SK-N-SH (cell line): ENCODE measurements at regions not wholly inside any gene's neighbourhood (a gene's known extent, or its start where the extent isn't known, plus 50 kb on each side); places are given as distances from the start of the nearest gene placed in this dataset.

Experiments
- CTCF ChIA-PET: fragments of 300-600, 350-600 bp; formaldehyde crosslinking; extraction: SDS; loops from one replicate; lab custom pipeline; 2021; lab: Yijun Ruan, JAX
- POLR2A ChIA-PET: fragments of 350-600 bp; sonication (Branson Sonifier 250); formaldehyde crosslinking; extraction: SDS; loops from one replicate; lab custom pipeline; 2020; ENCODE audit warnings: antibody characterized with exemption, inconsistent platforms; lab: Yijun Ruan, JAX
- DNase-seq: peaks from one replicate; pipeline ENCODE4 v3.0.0; 2012
- H2AFZ ChIP-seq: fragments of 200-600 bp; sonication (generic); 2 replicates; pipeline ENCODE4 v1.8.1; 2016; ENCODE audit warnings: antibody characterized with exemption, mild to moderate bottlenecking, low read depth
- H3F3A ChIP-seq: fragments of 200-600 bp; sonication (generic); replicated peaks from 2 replicates; pipeline ENCODE3; 2016; ENCODE audit warnings: antibody characterized with exemption, mild to moderate bottlenecking; ENCODE audit not compliant: insufficient read depth
- H3K27ac ChIP-seq, 2 experiments: fragments of 200-500 bp in 1 of 2; fragments of 200-600 bp in 1 of 2; sonication (Bioruptor generic) in 1 of 2; sonication (generic), shearing (Covaris generic) in 1 of 2; 2 replicates each; pipeline versions ENCODE4 v1.5.1 to v1.6.1; 2014 to 2016; ENCODE audit warnings: low read depth in 2 of 2, inconsistent platforms in 1 of 2, low read length in 1 of 2, mild to moderate bottlenecking in 1 of 2, mixed read lengths in 1 of 2
- H3K27me3 ChIP-seq: fragments of 200-600 bp; sonication (generic), shearing (Covaris generic); 2 replicates; pipeline ENCODE4 v1.6.1; 2016; ENCODE audit warnings: mixed run types; ENCODE audit not compliant: insufficient read depth
- H3K36me3 ChIP-seq, 2 experiments: fragments of 200-500 bp in 1 of 2; fragments of 200-600 bp in 1 of 2; sonication (Bioruptor generic) in 1 of 2; sonication (generic) in 1 of 2; replicated peaks in 1 of 2; 2 replicates each; pipeline versions ENCODE3 to v1.5.1; 2014 to 2016; ENCODE audit warnings: low read length in 1 of 2, mild to moderate bottlenecking in 1 of 2; ENCODE audit not compliant: insufficient read depth in 2 of 2, control insufficient read depth in 1 of 2
- H3K4me1 ChIP-seq, 2 experiments: fragments of 200-500 bp in 1 of 2; fragments of 200-600 bp in 1 of 2; sonication (Bioruptor generic) in 1 of 2; sonication (generic), shearing (Covaris generic) in 1 of 2; 2 replicates each; pipeline versions ENCODE4 v1.5.1 to v1.6.1; 2014 to 2016; ENCODE audit warnings: low read depth in 1 of 2, low read length in 1 of 2, mixed run types in 1 of 2; ENCODE audit not compliant: insufficient read depth in 2 of 2, control insufficient read depth in 1 of 2
- H3K4me2 ChIP-seq: fragments of 200-600 bp; sonication (generic), shearing (Covaris generic); 2 replicates; pipeline ENCODE4 v1.6.1; 2017; ENCODE audit warnings: mixed run types
- H3K4me3 ChIP-seq, 2 experiments: fragments of 200-500 bp in 1 of 2; fragments of 200-600 bp in 1 of 2; sonication (Bioruptor generic) in 1 of 2; sonication (generic), shearing (Covaris generic) in 1 of 2; 2 replicates each; pipeline versions ENCODE4 v1.5.1 to v1.8.1; 2014 to 2016; ENCODE audit warnings: low read depth in 2 of 2, inconsistent platforms in 1 of 2, low read length in 1 of 2, mild to moderate bottlenecking in 1 of 2, mixed read lengths in 1 of 2, moderate library complexity in 1 of 2
- H3K79me2 ChIP-seq: fragments of 200-600 bp; sonication (generic); 2 replicates; pipeline ENCODE4 v1.8.1; 2017; ENCODE audit warnings: mild to moderate bottlenecking; ENCODE audit not compliant: insufficient read depth
- H3K9ac ChIP-seq: fragments of 200-600 bp; sonication (generic); 2 replicates; pipeline ENCODE4 v1.6.1; 2017; ENCODE audit warnings: mixed run types
- H3K9me2 ChIP-seq: fragments of 200-600 bp; sonication (generic); 2 replicates; pipeline ENCODE4 v1.6.1; 2017; ENCODE audit warnings: mixed run types
- H3K9me3 ChIP-seq: fragments of 200-600 bp; sonication (generic); 2 replicates; pipeline ENCODE4 v1.6.1; 2017; ENCODE audit warnings: mixed run types, mild to moderate bottlenecking, moderate library complexity
- H4K20me1 ChIP-seq: fragments of 200-600 bp; sonication (generic); 2 replicates; pipeline ENCODE4 v1.6.1; 2017; ENCODE audit warnings: mild to moderate bottlenecking, mixed run types; ENCODE audit not compliant: insufficient read depth
- CHD2 ChIP-seq: fragments of 150-350 bp; IDR thresholded peaks from 2 replicates; pipeline ENCODE4 v1.6.1; 2018; ENCODE audit warnings: low read length; ENCODE audit not compliant: partially characterized antibody
- EP300 ChIP-seq, 2 experiments: IDR thresholded peaks; 2 replicates each; pipeline versions ENCODE4 v1.4.0 to v1.6.1; 2012; ENCODE audit warnings: borderline replicate concordance in 1 of 2, low read depth in 1 of 2, low read length in 1 of 2
- FOSL2 ChIP-seq: IDR thresholded peaks from 2 replicates; pipeline ENCODE4 v1.4.0; 2012; ENCODE audit warnings: low read depth, mild to moderate bottlenecking, moderate library complexity, borderline replicate concordance
- FOXM1 ChIP-seq: IDR thresholded peaks from 2 replicates; pipeline ENCODE4 v1.4.0; 2012; ENCODE audit warnings: low read depth, mild to moderate bottlenecking
- GATA2 ChIP-seq: sonication (generic); formaldehyde crosslinking; IDR thresholded peaks from 2 replicates; pipeline ENCODE4 v1.5.0; 2020; ENCODE audit warnings: mild to moderate bottlenecking, missing genetic modification reagents
- MEF2A ChIP-seq: IDR thresholded peaks from 2 replicates; pipeline ENCODE4 v1.4.0; 2012; ENCODE audit warnings: low read depth, borderline replicate concordance
- RCOR1 ChIP-seq: fragments of 150-350 bp; IDR thresholded peaks from 2 replicates; pipeline ENCODE4 v1.6.1; 2017; ENCODE audit warnings: antibody characterized with exemption, low read length
- SIN3A ChIP-seq: IDR thresholded peaks from 2 replicates; pipeline ENCODE4 v1.6.1; 2012; ENCODE audit warnings: low read depth, mild to moderate bottlenecking, low read length, moderate library complexity, borderline replicate concordance
- SMC3 ChIP-seq: IDR thresholded peaks from 2 replicates; pipeline ENCODE4 v1.6.1; 2012; ENCODE audit warnings: low read depth, low read length, improper control_type of control experiment
- TAF1 ChIP-seq: IDR thresholded peaks from 2 replicates; pipeline ENCODE4 v1.6.1; 2012; ENCODE audit warnings: low read depth, mild to moderate bottlenecking, low read length, moderate library complexity, borderline replicate concordance
- TEAD4 ChIP-seq: IDR thresholded peaks from 2 replicates; pipeline ENCODE4 v1.4.0; 2012; ENCODE audit warnings: mild to moderate bottlenecking, borderline replicate concordance; ENCODE audit not compliant: insufficient read depth
- YY1 ChIP-seq: IDR thresholded peaks from 2 replicates; pipeline ENCODE4 v1.4.0; 2012; ENCODE audit warnings: low read depth, mild to moderate bottlenecking
- WGBS: methylation state at CpG from one replicate; pipeline ENCODE4 v1.1.6; 2017; ENCODE audit warnings: low lambda C conversion rate; 5-methylcytosine and 5-hydroxymethylcytosine counted together
- TF ChIP-seq, protein P1 (sequence below): IDR thresholded peaks from 2 replicates; pipeline ENCODE4 v1.4.0; 2012; ENCODE audit warnings: low read depth
- TF ChIP-seq, protein P2 (sequence below): IDR thresholded peaks from 2 replicates; pipeline ENCODE4 v1.4.0; 2012; ENCODE audit warnings: low read depth, borderline replicate concordance
- TF ChIP-seq, protein P3 (sequence below): fragments of 150-350 bp; IDR thresholded peaks from 2 replicates; pipeline ENCODE4 v1.6.1; 2016; ENCODE audit warnings: mild to moderate bottlenecking, low read depth, low read length

DNA sequence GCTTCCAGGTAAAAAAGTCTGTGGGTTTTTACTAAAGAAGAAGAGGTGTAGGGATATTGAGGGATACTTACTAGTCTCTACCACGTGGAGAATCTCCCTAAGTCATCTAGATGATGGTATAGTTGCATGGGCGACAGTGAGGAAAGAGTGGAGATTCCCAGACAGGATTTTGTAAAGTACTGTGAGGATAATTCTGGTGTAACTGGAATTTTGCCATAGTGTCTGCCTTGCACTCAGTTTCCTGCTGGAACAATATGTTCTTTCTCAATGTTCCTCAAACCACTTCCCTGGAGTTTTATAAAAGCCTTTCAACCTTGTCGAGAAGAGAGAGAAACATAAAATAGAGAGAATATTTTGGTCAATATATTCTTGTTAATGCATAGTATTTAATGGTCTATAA is 95.1 kb upstream of the WLS start:
- no peaks in the 10 kb centered on the region for H3K36me3 ChIP-seq

DNA sequence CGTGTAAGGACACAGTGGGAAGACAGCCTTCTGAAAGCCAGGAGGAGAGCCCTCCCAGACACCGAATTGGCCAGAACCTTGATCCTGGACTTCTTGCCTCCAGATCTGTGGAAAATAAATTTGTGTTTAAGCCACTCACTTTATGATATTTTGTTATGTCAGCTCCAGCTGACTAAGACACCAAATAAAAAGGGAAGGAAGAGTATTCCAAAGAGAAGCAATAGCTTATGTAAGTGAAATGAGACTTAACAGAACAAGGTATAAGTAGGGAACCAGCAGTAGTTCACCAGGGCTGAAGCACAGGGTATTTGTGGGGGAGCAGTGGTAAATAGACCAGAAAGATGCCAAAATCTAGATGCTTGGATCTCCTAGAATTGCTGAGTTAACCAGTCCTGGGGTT is 94.2 kb upstream of the WLS start:
- POLR2A ChIA-PET = no interaction called here
- Histone ChIP-seq H3K9ac (no peak overlapping the region), H3K4me3 (no peak overlapping the region), H3K79me2 (no peaks in the 10 kb centered on the region), H3K9me3 (no peaks in the 10 kb centered on the region), H4K20me1 (no peaks in the 10 kb centered on the region), H3K27ac (no peak overlapping the region), H3K4me1 (peaks cover 8 to 10% of the 10 kb centered on the region in 2 experiments; a peak in 2 of 4 replicates), H3K27me3 (no peaks in the 10 kb centered on the region), H3K9me2 (no peaks in the 10 kb centered on the region), H3F3A (peaks cover 3% of the 10 kb centered on the region), H3K36me3 (no peaks in the 10 kb centered on the region), H2AFZ (no peak overlapping the region), H3K4me2 (no peak overlapping the region)
- 87% methylated on average over 2 of the region's 2 CpGs for WGBS
- DNase-seq = no peak
- TF ChIP-seq TEAD4 (no peak), MEF2A (no peak), FOSL2 (no peak)
- TF ChIP-seq, protein P1, sequence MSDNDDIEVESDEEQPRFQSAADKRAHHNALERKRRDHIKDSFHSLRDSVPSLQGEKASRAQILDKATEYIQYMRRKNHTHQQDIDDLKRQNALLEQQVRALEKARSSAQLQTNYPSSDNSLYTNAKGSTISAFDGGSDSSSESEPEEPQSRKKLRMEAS = no peak
- CTCF ChIA-PET = interaction anchor here (1.4 to 3.1 kb wide), 2 partner anchors 19 to 207 kb away, joined by 3 to 11 read pairs; no protein-coding TSS in a partner anchor

More for the DNA sequence above, 95.1 kb upstream of the WLS start:
- Histone ChIP-seq H2AFZ (no peak overlapping the region), H3K9me3 (no peaks in the 10 kb centered on the region), H3K4me1 (peaks cover 10% of the 10 kb centered on the region in 2 experiments; a peak in 2 of 4 replicates), H3K4me2 (no peak overlapping the region), H4K20me1 (no peaks in the 10 kb centered on the region), H3K79me2 (no peaks in the 10 kb centered on the region), H3K27ac (no peak overlapping the region), H3K9me2 (no peaks in the 10 kb centered on the region), H3K9ac (no peak overlapping the region), H3K27me3 (no peaks in the 10 kb centered on the region), H3K4me3 (no peak overlapping the region), H3F3A (peaks cover 4% of the 10 kb centered on the region)
- DNase-seq = no peak
- ChIA-PET POLR2A (no interaction called here), CTCF (interaction anchor here (1.4 to 3.1 kb wide), 2 partner anchors 18 to 208 kb away, joined by 3 to 11 read pairs; no protein-coding TSS in a partner anchor)
- no peak for TF ChIP-seq MEF2A
- TF ChIP-seq FOSL2 = no peak
- no peak for TF ChIP-seq GATA2 (CRISPR knock-in tag)
- TF ChIP-seq FOXM1 = no peak
- TF ChIP-seq SIN3A = no peak
- TF ChIP-seq CHD2 = no peak
- TF ChIP-seq RCOR1 = no peak
- TF ChIP-seq TAF1 = no peak
- no peak for TF ChIP-seq YY1
- TF ChIP-seq EP300 (IDR thresholded peaks at IDR 0.05; ENCODE audit: borderline replicate concordance in 1 of 2, low read depth in 1 of 2, low read length in 1 of 2) = no peak
- no peak for TF ChIP-seq TEAD4
- TF ChIP-seq, protein P2, sequence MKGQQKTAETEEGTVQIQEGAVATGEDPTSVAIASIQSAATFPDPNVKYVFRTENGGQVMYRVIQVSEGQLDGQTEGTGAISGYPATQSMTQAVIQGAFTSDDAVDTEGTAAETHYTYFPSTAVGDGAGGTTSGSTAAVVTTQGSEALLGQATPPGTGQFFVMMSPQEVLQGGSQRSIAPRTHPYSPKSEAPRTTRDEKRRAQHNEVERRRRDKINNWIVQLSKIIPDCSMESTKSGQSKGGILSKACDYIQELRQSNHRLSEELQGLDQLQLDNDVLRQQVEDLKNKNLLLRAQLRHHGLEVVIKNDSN = no peak
- no peak for TF ChIP-seq SMC3
- TF ChIP-seq, protein P3, sequence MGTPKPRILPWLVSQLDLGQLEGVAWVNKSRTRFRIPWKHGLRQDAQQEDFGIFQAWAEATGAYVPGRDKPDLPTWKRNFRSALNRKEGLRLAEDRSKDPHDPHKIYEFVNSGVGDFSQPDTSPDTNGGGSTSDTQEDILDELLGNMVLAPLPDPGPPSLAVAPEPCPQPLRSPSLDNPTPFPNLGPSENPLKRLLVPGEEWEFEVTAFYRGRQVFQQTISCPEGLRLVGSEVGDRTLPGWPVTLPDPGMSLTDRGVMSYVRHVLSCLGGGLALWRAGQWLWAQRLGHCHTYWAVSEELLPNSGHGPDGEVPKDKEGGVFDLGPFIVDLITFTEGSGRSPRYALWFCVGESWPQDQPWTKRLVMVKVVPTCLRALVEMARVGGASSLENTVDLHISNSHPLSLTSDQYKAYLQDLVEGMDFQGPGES = no peak
- WGBS = 79% methylated on average over 3 of the region's 3 CpGs
